ENCODE measurements at regions not wholly inside any gene's neighbourhood (a gene's known extent, or its start where the extent isn't known, plus 50 kb on each side); places are given as distances from the start of the nearest gene placed in this dataset.
"Not testable (repeated sequence)": the region's sequence is repeated elsewhere in the genome, so short reads cannot be mapped to it uniquely, and the experiment has no call there.

DNA sequence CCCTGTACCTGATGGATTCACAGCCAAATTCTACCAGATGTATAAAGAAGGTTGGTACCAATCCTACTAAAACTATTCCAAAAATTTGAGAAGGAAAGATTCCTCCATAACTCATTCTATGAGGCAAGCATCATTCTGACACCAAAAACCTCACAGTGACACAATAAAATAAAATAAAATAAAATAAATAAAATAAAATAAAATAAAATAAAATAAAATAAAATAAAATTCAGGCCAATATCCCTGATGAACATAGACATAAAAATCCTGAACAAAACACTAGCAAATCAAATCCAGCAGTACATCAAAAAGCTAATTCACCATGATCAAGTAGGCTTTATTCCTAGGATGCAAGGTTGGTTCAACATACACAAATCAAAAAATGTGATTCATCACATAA, 108.1 kb downstream of the PROX1 start:
- H3K4me3 Mint-ChIP-seq = not testable (repeated sequence)

DNA sequence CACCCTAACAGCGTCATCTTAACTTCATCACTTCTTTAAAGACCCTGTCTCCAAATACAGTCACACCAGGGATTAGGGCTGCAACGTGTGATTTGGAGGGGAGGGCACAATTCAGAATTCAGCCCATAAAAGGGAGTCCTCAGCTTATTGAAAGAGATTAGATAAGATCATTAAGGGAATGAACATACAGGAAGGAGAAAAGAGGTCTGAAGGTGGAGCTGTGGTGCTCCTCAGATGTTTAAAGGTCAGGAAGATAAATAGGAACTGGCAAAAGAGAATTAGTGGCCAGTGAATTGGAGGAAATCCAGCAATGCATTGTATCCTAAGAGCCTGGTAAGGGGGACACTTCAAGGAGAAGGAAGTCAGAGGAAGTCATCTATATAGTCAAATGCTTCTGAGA, 113.5 kb downstream of the PROX1 start:
- no peaks in the 10 kb centered on the region for H3K4me1 Mint-ChIP-seq
- H3K4me3 Mint-ChIP-seq = no peak overlapping the region
- no peaks in the 10 kb centered on the region for H3K9me3 Mint-ChIP-seq
- DNase-seq (no peak), ATAC-seq (ENCODE audit: low read depth) (no peak)
- H3K27ac Mint-ChIP-seq = no peak overlapping the region
- peaks cover under 1% of the 10 kb centered on the region for H3K27me3 Mint-ChIP-seq
- H3K36me3 Mint-ChIP-seq = no peaks in the 10 kb centered on the region
- POLR2A ChIA-PET = no interaction called here

More for the DNA sequence above, 108.1 kb downstream of the PROX1 start:
- H3K4me1 Mint-ChIP-seq; H3K36me3 Mint-ChIP-seq; H3K27ac Mint-ChIP-seq; H3K9me3 Mint-ChIP-seq; DNase-seq; H3K27me3 Mint-ChIP-seq; ATAC-seq (ENCODE audit: low read depth); POLR2A ChIA-PET: not testable (repeated sequence)

DNA sequence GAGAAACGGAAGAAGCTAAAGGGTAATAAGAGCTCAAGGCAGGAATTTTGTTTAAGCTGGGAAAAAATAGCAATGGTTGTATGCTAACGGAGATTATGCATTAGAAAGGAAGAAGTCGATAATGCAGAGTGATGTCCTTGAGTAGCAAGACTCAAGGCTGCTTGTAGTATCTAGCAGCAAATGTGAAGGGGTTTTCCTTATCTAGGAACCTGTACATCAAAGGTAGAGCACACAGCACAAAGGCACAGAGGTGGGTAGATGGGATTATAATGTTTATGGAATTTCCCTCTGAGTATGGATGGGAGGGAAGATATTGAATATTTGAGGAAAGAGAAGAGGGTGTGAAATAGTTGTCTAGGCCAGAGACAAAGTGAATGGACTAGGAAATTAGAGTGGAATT, 114.1 kb downstream of the PROX1 start:
- Mint-ChIP-seq H3K4me1 (no peaks in the 10 kb centered on the region), H3K9me3 (no peaks in the 10 kb centered on the region), H3K27me3 (no peaks in the 10 kb centered on the region), H3K27ac (no peak overlapping the region), H3K4me3 (no peak overlapping the region), H3K36me3 (no peaks in the 10 kb centered on the region)
- ATAC-seq (ENCODE audit: low read depth) (no peak), DNase-seq (no peak)
- POLR2A ChIA-PET = no interaction called here

DNA sequence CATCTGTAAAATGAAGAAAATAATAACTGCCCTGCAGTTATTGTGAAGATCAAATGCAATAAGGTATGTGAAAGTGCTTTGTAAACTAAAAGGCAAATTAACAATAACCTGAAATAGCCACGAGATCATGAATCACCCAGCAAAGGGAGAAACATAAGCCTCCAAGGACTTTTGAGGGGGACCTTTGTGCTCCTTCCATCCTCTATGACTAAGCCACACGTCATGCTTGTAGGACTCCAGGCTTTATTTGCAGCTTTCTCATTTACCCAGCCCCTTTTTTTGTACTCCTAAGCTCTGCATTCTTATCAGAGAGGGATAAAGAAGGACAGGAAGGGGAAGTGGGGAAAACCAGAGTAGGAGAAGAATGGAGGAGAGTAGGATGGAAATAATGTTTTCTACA, 115.1 kb downstream of the PROX1 start:
- no peaks in the 10 kb centered on the region for H3K4me1 Mint-ChIP-seq
- no peaks in the 10 kb centered on the region for H3K9me3 Mint-ChIP-seq
- DNase-seq (no peak), ATAC-seq (ENCODE audit: low read depth) (no peak)
- H3K36me3 Mint-ChIP-seq = no peaks in the 10 kb centered on the region
- no peak overlapping the region for H3K27ac Mint-ChIP-seq
- POLR2A ChIA-PET = no interaction called here
- no peak overlapping the region for H3K4me3 Mint-ChIP-seq
- H3K27me3 Mint-ChIP-seq = no peaks in the 10 kb centered on the region

DNA sequence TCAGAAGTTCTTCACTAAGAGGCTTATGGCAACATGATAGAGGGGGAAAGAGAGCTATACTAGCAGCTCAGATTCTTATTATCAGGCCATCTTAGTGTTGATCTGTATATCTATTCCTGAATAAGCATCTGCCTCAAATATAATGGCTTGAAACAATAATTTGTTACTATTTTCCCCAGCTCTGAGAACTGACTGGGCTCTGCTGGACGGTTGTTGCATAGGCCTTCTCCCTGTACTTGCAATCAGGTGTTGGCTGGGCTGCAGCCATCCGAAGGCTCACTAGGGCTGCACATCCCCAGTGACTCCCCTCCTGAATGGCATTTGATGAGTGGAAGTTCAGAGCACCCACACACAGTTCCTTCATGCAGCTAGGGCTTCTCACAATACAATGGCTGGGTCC, 116.0 kb downstream of the PROX1 start:
- POLR2A ChIA-PET = no interaction called here
- Mint-ChIP-seq H3K27me3 (no peaks in the 10 kb centered on the region), H3K4me3 (no peak overlapping the region), H3K9me3 (no peaks in the 10 kb centered on the region), H3K4me1 (no peaks in the 10 kb centered on the region), H3K27ac (no peak overlapping the region), H3K36me3 (no peaks in the 10 kb centered on the region)
- ATAC-seq (ENCODE audit: low read depth) (no peak), DNase-seq (no peak)

DNA sequence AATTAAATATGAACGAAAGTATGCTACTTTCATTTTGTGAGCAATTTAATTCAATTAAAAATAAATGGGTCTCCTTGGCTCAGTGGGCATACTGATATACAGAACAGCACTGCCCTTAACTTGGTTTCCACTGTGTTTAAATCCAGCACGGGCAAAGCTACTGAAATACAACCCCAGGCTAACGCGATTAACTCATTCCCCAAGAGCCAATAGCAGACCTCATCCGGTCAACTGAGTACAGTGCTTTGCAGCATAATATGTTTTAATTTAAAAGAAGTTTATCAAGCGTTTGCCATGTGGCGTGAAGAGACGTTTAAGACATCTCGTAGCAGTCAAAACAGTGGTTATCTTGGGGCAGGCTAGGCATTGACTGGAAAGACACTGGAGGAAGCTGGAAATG, 118.6 kb downstream of the PROX1 start:
- no peak overlapping the region for H3K27ac Mint-ChIP-seq
- no peak overlapping the region for H3K4me3 Mint-ChIP-seq
- H3K36me3 Mint-ChIP-seq = no peaks in the 10 kb centered on the region
- DNase-seq (no peak), ATAC-seq (ENCODE audit: low read depth) (no peak)
- POLR2A ChIA-PET = no interaction called here
- no peaks in the 10 kb centered on the region for H3K4me1 Mint-ChIP-seq
- H3K27me3 Mint-ChIP-seq = no peaks in the 10 kb centered on the region
- H3K9me3 Mint-ChIP-seq = no peaks in the 10 kb centered on the region

DNA sequence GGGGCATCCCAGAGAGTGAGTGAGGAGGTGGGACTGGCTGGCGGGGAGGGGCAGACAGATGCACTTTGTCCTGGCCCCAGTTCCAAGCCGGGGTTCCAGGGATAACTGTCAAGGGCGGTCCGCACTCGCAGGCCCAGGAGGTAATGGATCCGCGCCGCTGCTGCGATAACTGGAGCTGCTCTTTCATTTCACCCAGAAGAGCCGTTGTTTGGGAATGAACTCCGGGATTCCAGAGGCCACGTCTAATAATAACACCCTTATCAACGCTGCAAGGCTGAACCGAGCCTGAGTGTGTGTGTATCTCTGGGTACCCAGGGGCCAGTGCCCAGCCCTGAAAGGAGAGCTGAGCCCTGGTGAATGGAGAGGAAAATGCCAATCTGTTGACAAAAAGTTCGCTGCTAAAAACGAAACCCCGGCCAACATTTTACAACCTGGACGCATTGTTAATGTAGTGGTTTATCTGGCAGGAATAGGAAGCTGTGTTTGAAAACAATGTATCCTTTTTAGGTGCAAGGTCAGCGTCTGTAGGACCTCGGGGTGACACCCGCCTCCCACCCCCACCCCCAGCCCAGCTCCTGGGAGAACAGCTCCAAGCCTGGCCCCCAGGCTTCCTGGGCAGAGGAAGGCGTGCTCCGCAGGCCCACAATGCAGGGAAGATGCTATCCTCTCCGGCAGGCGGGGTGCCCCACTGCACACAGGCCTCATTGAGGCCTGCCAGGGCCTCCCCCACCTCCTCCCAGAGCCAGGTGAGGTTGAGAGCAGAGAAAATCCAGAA, 119.7 kb downstream of the PROX1 start:
- Mint-ChIP-seq H3K27ac (no peak overlapping the region), H3K4me1 (no peaks in the 10 kb centered on the region)
- ATAC-seq (ENCODE audit: low read depth) = no peak

DNA sequence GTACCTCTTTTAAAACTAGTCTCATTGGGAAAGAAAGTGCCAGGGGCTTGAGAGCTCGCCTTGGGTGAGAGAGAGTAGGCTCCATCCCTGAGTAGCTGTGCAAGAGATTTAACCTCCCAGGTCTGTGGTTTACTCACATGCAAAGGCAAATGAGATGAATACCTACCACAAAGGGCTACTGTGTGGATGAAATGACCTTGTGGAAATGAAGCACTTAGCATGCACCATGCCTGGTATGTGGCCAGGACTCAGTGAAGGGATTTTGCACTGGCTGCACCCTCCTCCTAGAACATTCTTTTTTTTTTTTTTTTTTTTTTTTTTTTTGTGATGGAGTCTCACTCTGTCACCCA, 120.3 kb downstream of the PROX1 start:
- no peaks in the 10 kb centered on the region for H3K36me3 Mint-ChIP-seq
- no peak overlapping the region for H3K4me3 Mint-ChIP-seq
- POLR2A ChIA-PET = no interaction called here
- DNase-seq (no peak), ATAC-seq (ENCODE audit: low read depth) (no peak)
- no peaks in the 10 kb centered on the region for H3K27me3 Mint-ChIP-seq
- H3K9me3 Mint-ChIP-seq = no peaks in the 10 kb centered on the region
- H3K4me1 Mint-ChIP-seq = no peaks in the 10 kb centered on the region
- H3K27ac Mint-ChIP-seq = no peak overlapping the region

More for the DNA sequence above, 119.7 kb downstream of the PROX1 start:
- DNase-seq = no peak
- Mint-ChIP-seq H3K4me3 (peak overlapping the region; percentile 37), H3K36me3 (no peaks in the 10 kb centered on the region), H3K27me3 (no peaks in the 10 kb centered on the region), H3K9me3 (no peaks in the 10 kb centered on the region)
- POLR2A ChIA-PET = no interaction called here

DNA sequence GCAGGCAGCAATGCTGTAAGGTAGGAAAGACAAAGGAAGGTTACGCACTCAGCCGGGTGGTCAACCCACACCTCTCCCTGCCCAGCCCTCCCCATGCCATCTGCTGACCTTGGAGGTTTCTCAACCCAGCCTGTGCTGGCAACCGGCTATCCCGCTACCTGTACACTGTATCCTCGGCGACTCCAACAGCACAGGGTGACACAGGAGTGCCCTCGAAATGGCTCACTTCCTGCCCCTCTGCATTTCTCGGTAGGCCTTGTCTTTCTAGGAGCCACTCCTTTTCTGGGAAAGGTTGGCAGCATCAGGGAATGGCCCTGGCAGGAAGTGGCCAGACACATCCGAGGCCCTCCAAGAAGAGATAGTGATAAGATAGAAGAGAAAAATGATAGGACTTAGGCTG, 124.0 kb downstream of the PROX1 start:
- Mint-ChIP-seq H3K36me3 (no peaks in the 10 kb centered on the region), H3K9me3 (peaks cover 2% of the 10 kb centered on the region), H3K27me3 (peaks cover 3% of the 10 kb centered on the region), H3K4me3 (no peak overlapping the region), H3K27ac (no peak overlapping the region), H3K4me1 (no peaks in the 10 kb centered on the region)
- POLR2A ChIA-PET = no interaction called here
- no peak for DNase-seq
- no peak for ATAC-seq (ENCODE audit: low read depth)

DNA sequence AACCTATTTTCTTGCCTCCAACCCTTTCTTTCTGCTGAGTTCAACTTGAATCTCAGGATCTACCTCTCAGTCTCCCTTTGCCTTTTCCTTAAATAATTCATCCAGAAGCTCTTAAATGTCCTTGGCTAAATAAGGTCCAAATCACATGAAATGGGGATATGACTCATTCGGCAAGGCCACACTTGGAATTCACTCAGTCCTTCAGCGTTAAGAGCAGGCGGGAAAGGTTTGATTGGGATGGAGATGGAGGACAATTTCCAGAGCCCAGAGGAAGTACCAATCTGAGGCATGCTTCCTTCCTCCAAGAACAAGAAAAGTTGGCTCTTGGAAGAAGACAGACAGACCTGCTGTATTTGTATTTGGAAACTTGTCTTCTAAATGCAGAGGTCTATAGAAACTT, 128.5 kb downstream of the PROX1 start:
- no peak for ATAC-seq (ENCODE audit: low read depth)
- POLR2A ChIA-PET = no interaction called here

DNA sequence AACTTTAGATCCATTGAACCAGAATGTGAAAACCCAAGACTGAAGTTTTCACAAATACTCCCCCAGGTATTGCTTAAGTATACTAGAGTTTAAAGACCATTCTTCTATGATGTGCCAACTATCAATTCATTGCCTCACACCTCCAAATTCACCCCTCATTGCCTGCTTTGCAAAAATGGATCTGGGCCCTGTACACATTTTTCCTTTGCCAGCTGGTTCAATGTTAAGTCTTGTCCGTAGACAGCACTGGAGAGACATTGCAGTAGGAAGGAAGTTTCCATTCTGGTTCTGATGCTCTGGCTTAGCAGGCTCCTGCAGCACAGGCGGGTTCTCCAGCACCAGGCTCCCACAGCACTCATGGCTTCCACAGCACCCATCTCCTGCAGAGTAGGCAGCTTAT, 130.0 kb downstream of the PROX1 start:
- Mint-ChIP-seq H3K36me3 (no peaks in the 10 kb centered on the region), H3K27ac (no peak overlapping the region), H3K4me1 (no peaks in the 10 kb centered on the region), H3K9me3 (peaks cover 19% of the 10 kb centered on the region), H3K4me3 (no peak overlapping the region), H3K27me3 (peaks cover 3% of the 10 kb centered on the region)
- POLR2A ChIA-PET = no interaction called here
- DNase-seq (no peak), ATAC-seq (ENCODE audit: low read depth) (no peak)

More for the DNA sequence above, 128.5 kb downstream of the PROX1 start:
- Mint-ChIP-seq H3K27me3 (peaks cover 3% of the 10 kb centered on the region), H3K9me3 (peaks cover 19% of the 10 kb centered on the region), H3K36me3 (no peaks in the 10 kb centered on the region), H3K4me3 (no peak overlapping the region), H3K4me1 (no peaks in the 10 kb centered on the region), H3K27ac (no peak overlapping the region)
- no peak for DNase-seq

DNA sequence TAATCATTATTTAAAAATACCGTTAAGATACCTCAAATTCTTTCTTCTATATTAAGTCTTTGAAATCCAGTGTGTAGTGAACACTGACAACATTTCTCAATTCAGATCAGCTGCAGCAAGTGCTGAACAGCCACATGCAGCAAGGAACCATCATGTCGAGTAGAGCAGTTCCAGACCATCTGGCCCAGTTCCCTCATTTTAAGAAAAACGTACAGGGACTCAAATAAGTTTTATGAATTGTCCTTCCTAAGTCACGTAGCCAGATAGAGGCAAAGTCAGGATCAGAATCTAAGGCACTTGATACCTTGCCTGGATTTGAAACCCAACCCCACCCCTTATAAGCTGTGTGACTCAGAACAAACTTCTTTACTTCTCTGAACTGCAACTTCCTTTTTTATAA, 132.4 kb downstream of the PROX1 start:
- POLR2A ChIA-PET = no interaction called here
- H3K4me3 Mint-ChIP-seq = no peak overlapping the region
- H3K36me3 Mint-ChIP-seq = no peaks in the 10 kb centered on the region
- H3K4me1 Mint-ChIP-seq = no peaks in the 10 kb centered on the region
- H3K9me3 Mint-ChIP-seq = peaks cover 19% of the 10 kb centered on the region
- peaks cover 3% of the 10 kb centered on the region for H3K27me3 Mint-ChIP-seq
- DNase-seq = no peak
- no peak overlapping the region for H3K27ac Mint-ChIP-seq
- no peak for ATAC-seq (ENCODE audit: low read depth)

DNA sequence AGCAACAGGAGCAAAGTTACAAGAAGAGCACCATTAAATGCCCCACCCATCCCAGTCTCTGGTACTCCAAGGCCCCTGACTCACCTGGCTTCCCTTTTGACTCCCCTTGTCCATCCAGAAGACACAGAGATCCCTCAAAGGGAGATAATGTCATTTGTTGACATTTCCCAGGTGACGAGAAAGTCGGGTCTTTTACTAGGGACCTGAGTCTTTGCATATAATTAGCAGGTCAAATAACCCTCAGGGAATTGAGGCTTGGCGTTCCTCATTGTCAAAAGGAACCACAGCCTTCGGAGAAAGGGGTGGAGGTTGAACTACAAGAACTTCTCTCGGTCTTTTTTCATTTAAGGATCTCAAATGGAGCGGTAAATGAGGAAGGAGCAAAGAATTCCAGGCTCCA, 133.2 kb downstream of the PROX1 start:
- Mint-ChIP-seq H3K36me3 (no peaks in the 10 kb centered on the region), H3K27ac (no peak overlapping the region), H3K4me3 (no peak overlapping the region), H3K9me3 (peaks cover 19% of the 10 kb centered on the region), H3K27me3 (peaks cover 3% of the 10 kb centered on the region), H3K4me1 (no peaks in the 10 kb centered on the region)
- POLR2A ChIA-PET = no interaction called here
- DNase-seq (no peak), ATAC-seq (ENCODE audit: low read depth) (no peak)

DNA sequence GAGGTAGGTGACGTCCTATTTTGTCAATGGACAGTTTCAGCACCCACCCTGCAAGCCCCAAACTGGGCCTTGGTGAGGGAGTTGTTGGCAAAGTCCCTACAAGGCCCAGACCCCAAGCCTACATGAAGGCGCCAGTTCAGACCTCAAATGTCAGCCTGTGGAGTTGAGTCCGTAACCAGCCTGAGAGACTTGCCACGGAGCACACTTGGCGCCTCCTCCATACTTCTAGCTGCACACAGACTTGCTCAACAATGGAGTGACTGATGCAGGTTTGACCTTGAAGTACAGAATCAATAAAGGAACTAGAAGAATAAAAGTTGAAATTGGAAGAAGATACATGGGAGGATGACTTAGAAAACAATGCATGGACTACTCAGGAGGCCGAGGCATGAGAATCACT, 134.3 kb downstream of the PROX1 start:
- H3K4me1 Mint-ChIP-seq = no peaks in the 10 kb centered on the region
- POLR2A ChIA-PET = no interaction called here
- H3K4me3 Mint-ChIP-seq = no peak overlapping the region
- ATAC-seq (ENCODE audit: low read depth) (no peak), DNase-seq (no peak)
- H3K9me3 Mint-ChIP-seq = peaks cover 15% of the 10 kb centered on the region
- H3K36me3 Mint-ChIP-seq = no peaks in the 10 kb centered on the region
- H3K27me3 Mint-ChIP-seq = peaks cover 3% of the 10 kb centered on the region
- H3K27ac Mint-ChIP-seq = no peak overlapping the region

All from activated naive CD8-positive, alpha-beta T cell treated with anti-CD3 and anti-CD28 coated beads, Interleukin-2, amount 10 ng/mL, durations not matched to agents 7 days and 5 days (primary cell).